CD4-positive, alpha-beta T cell (primary cell): ENCODE measurements at regions not wholly inside any gene's neighbourhood (a gene's known extent, or its start where the extent isn't known, plus 50 kb on each side); places are given as distances from the start of the nearest gene placed in this dataset.

Source experiments
- ATAC-seq: fragments of 200-7000 bp; cut with Tn5 transposase; one replicate; pipeline ENCODE4 v1.10.0; 2022; ENCODE audit warnings: mild to moderate bottlenecking; ENCODE audit not compliant: poor library complexity
- CTCF ChIA-PET: fragments of 350-600 bp; sonication (Branson Sonifier 250); formaldehyde crosslinking; loops from one replicate; lab custom pipeline; 2021; ENCODE audit warnings: antibody characterized with exemption, inconsistent platforms; lab: Charles Lee
- POLR2A ChIA-PET: fragments of 350-600 bp; sonication (Branson Sonifier 250); formaldehyde crosslinking; loops from one replicate; lab custom pipeline; 2021; ENCODE audit warnings: antibody characterized with exemption, inconsistent platforms; lab: Charles Lee
- DNase-seq, 14 experiments: peaks; one replicate each; pipeline ENCODE4 v3.0.0-alpha.2; 2013 to 2020; ENCODE audit warnings: mixed read lengths in 2 of 14
- H3K27ac ChIP-seq, 2 donors: one replicate each; pipeline versions ENCODE4 v1.5.1 to v1.7.0; 2013; ENCODE audit warnings: low read length in 2 of 2, low read depth in 1 of 2, mild to moderate bottlenecking in 1 of 2
- H3K27me3 ChIP-seq, 2 experiments: 1 replicate in 1 of 2; 2 replicates in 1 of 2; pipeline versions ENCODE4 v1.6.1 to v1.7.0; 2013; ENCODE audit warnings: low read length in 2 of 2, control low read depth in 1 of 2, mild to moderate bottlenecking in 1 of 2, moderate library complexity in 1 of 2; ENCODE audit not compliant: insufficient read depth in 2 of 2, control insufficient read depth in 1 of 2
- H3K36me3 ChIP-seq: one replicate; pipeline ENCODE4 v1.6.1; 2013; ENCODE audit warnings: low read length, control low read depth; ENCODE audit not compliant: insufficient read depth
- H3K4me1 ChIP-seq: one replicate; pipeline ENCODE4 v1.6.1; 2013; ENCODE audit warnings: low read length, control low read depth; ENCODE audit not compliant: insufficient read depth
- H3K4me3 ChIP-seq: one replicate; pipeline ENCODE4 v1.5.1; 2013; ENCODE audit warnings: mild to moderate bottlenecking, low read length, moderate library complexity
- H3K9me3 ChIP-seq, 2 experiments: 1 replicate in 1 of 2; 2 replicates in 1 of 2; pipeline versions ENCODE4 v1.6.1 to v1.7.0; 2013; ENCODE audit warnings: low read length in 2 of 2, mild to moderate bottlenecking in 2 of 2, control low read depth in 1 of 2, moderate library complexity in 1 of 2; ENCODE audit not compliant: control insufficient read depth in 1 of 2, insufficient read depth in 1 of 2
- H3K27ac Mint-ChIP-seq: one replicate; pipeline ENCODE4 v1.8.0; 2020; ENCODE audit warnings: mixed read lengths
- H3K27me3 Mint-ChIP-seq: one replicate; pipeline ENCODE4 v1.8.0; 2021; ENCODE audit warnings: mixed read lengths
- H3K36me3 Mint-ChIP-seq: one replicate; pipeline ENCODE4 v1.8.0; 2021; ENCODE audit warnings: low read depth, mixed read lengths
- H3K4me1 Mint-ChIP-seq: one replicate; pipeline ENCODE4 v1.8.0; 2021; ENCODE audit warnings: low read depth, mixed read lengths
- H3K4me3 Mint-ChIP-seq: one replicate; pipeline ENCODE4 v1.8.0; 2020; ENCODE audit warnings: mild to moderate bottlenecking, mixed read lengths
- H3K9me3 Mint-ChIP-seq: one replicate; pipeline ENCODE4 v1.8.0; 2020; ENCODE audit warnings: mixed read lengths
- CTCF ChIP-seq: fragments of 200-600 bp; IDR thresholded peaks from one replicate; pipeline ENCODE4 v1.8.0; 2022; ENCODE audit warnings: antibody characterized with exemption, mild to moderate bottlenecking
- intact Hi-C, 2 experiments: fragments of 100-400 bp; cut with DNase I in 1 of 2; cut with micrococcal nuclease in 1 of 2; formaldehyde crosslinking; loops; one replicate each; pipeline versions ENCODE4 v1.15.1 to v1.9.0; 2023 to 2025; cut with DNase I, micrococcal nuclease

DNA sequence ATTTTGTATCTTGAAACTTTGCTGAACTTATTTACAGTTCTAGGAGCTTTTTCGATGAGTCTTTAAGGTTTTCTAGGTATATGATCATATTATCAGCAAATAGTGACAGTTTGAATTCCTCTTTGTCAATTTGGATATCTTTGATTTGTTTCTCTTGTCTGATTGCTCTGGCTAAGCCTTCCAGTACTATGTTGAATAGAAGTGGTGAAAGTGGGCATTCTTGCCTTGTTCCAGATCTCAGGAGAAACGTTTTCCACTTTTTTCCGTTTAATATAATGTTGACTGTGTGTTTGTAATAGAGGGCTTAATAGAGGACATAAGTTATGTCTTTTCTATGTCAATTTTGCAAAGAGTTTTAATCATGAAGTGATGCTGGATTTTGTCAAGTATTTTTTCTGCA lies 124.3 kb downstream of the ZNF280B start:
- Mint-ChIP-seq H3K36me3 (no peaks in the 10 kb centered on the region), H3K4me3 (no peak overlapping the region)

DNA sequence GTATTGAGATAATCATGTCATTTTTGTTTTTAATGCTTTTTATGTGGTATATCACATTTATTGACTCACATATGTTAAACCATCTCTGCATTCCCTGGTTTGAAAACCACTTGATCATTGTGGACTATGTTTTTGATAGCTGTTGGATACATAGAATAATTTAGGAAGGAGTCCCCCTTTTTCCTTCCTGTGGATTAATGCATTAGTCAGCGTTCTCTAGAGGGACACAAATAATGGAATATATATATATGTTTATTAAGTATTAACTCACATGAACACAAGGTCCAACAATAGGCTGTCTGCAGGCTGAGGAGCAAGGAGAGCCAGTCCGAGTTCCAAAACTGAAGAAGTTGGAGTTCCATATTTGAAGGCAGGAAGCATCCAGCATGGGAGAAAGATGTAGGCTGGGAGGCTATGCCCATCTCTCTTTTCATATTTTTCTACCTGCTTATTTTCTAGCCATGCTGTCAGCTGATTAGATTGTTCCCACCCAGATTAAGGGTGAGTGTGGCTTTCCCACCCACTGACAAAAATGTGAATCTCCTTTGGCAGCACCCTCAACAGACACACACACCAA lies 123.8 kb downstream of the ZNF280B start:
- H3K9me3 Mint-ChIP-seq, result no peaks in the 10 kb centered on the region
- CTCF ChIA-PET, result no interaction called here
- no peak for TF ChIP-seq CTCF
- DNase-seq (no peak), ATAC-seq (no peak)
- peaks cover 75% of the 10 kb centered on the region for H3K27me3 Mint-ChIP-seq
- Histone ChIP-seq H3K9me3 (no peaks in the 10 kb centered on the region), H3K4me3 (no peak overlapping the region), H3K4me1 (no peaks in the 10 kb centered on the region), H3K27me3 (no peaks in the 10 kb centered on the region), H3K36me3 (no peaks in the 10 kb centered on the region), H3K27ac (no peak overlapping the region)
- intact Hi-C loops, result no loop called here
- no peak overlapping the region for H3K4me3 Mint-ChIP-seq
- no peak overlapping the region for H3K27ac Mint-ChIP-seq
- no peaks in the 10 kb centered on the region for H3K36me3 Mint-ChIP-seq
- POLR2A ChIA-PET, result no interaction called here
- no peaks in the 10 kb centered on the region for H3K4me1 Mint-ChIP-seq

More for the DNA sequence above, 124.3 kb downstream of the ZNF280B start:
- Histone ChIP-seq H3K27ac (no peak overlapping the region), H3K27me3 (no peaks in the 10 kb centered on the region), H3K36me3 (no peaks in the 10 kb centered on the region), H3K4me3 (no peak overlapping the region), H3K9me3 (no peaks in the 10 kb centered on the region), H3K4me1 (no peaks in the 10 kb centered on the region)
- ATAC-seq (no peak), DNase-seq (no peak)
- H3K27me3 Mint-ChIP-seq, result peaks cover 79% of the 10 kb centered on the region
- no peaks in the 10 kb centered on the region for H3K9me3 Mint-ChIP-seq
- CTCF ChIA-PET, result no interaction called here
- no peak overlapping the region for H3K27ac Mint-ChIP-seq
- H3K4me1 Mint-ChIP-seq, result no peaks in the 10 kb centered on the region
- POLR2A ChIA-PET, result no interaction called here
- TF ChIP-seq CTCF, result no peak
- intact Hi-C loops, result no loop called here

DNA sequence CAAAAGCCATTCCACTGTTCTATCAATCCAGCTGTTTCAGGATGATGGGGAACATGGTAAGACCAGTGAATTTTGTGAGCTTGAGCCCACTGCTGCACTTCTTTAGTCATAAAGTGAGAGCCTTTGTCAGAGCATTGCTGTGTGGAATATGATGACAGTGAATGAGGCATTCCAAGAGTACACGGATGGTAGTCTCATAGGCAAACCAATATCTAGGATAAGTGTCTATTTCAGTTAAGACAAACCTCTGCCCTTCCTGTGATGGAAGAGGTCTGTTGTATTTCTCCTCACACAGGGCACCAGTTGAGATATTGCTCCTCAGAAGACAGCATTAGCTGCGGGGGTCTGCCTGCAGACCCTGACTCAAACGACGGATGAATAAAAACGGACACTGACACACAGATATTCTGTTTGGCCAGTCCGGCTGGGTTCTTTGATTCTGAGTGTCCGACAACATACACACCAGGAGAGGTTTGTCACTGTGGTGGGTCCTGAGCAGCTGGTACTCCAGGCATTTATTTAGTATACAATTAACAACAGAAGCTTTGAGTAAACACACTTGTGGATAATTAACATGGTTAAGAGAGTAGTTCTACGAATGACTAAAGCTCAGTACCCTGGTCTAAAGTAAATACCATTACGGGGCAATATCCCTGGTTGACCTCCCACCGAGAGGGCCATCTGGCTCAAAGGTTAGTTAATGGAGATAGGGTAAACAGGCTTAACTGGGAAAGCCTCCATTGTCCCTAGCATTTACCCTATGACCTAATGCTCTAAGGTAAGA lies 121.7 kb downstream of the ZNF280B start:
- H3K36me3 ChIP-seq, result no peaks in the 10 kb centered on the region
- ChIA-PET CTCF (no interaction called here), POLR2A (no interaction called here)
- no peak for TF ChIP-seq CTCF
- intact Hi-C loops, result no loop called here
- no peaks in the 10 kb centered on the region for H3K4me1 ChIP-seq
- H3K27ac ChIP-seq, result no peak overlapping the region
- no peak overlapping the region for H3K4me3 ChIP-seq
- Mint-ChIP-seq H3K4me1 (no peaks in the 10 kb centered on the region), H3K4me3 (no peak overlapping the region), H3K27ac (no peak overlapping the region), H3K36me3 (no peaks in the 10 kb centered on the region), H3K9me3 (no peaks in the 10 kb centered on the region), H3K27me3 (peaks cover 76% of the 10 kb centered on the region)
- H3K9me3 ChIP-seq, result no peaks in the 10 kb centered on the region
- DNase-seq (no peak), ATAC-seq (no peak)
- H3K27me3 ChIP-seq, result peaks cover 1 to 3% of the 10 kb centered on the region in 2 experiments
